HG02840 (cell line): ENCODE measurements at regions not wholly inside any gene's neighbourhood (a gene's known extent, or its start where the extent isn't known, plus 50 kb on each side); places are given as distances from the start of the nearest gene placed in this dataset.

Experiments
- ATAC-seq: cut with Tn5 transposase; IDR thresholded peaks from one replicate; pipeline ENCODE4 v1.9.1; 2021; ENCODE audit warnings: mild to moderate bottlenecking, moderate library complexity, moderate number of reproducible peaks; ENCODE audit not compliant: unreplicated experiment, low FRiP score

GRCh38 chr2:88832311-88832991 lies 141.0 kb downstream of the RPIA start:
- peak; percentile 32 for ATAC-seq

- ATAC-seq = no peak
Measured at GRCh38 chr2:88832992-88833389, 141.5 kb downstream of the RPIA start.

- no peak for ATAC-seq
Measured at GRCh38 chr2:88834376-88834775, 142.9 kb downstream of the RPIA start.

GRCh38 chr2:88834866-88835265 lies 143.4 kb downstream of the RPIA start:
- ATAC-seq = no peak

GRCh38 chr2:88835726-88836125 lies 144.3 kb downstream of the RPIA start:
- no peak for ATAC-seq

- no peak for ATAC-seq
Measured at GRCh38 chr2:88836351-88836750, 144.9 kb downstream of the RPIA start.

- no peak for ATAC-seq
Measured at GRCh38 chr2:88837511-88838160, 146.2 kb downstream of the RPIA start.

GRCh38 chr2:88838165-88838635 lies 146.7 kb downstream of the RPIA start:
- peak; percentile 75 for ATAC-seq

- ATAC-seq = no peak
Measured at GRCh38 chr2:88841224-88841929, 149.9 kb downstream of the RPIA start.

GRCh38 chr2:88842656-88843460 lies 151.4 kb downstream of the RPIA start:
- ATAC-seq = no peak

- no peak for ATAC-seq
Measured at GRCh38 chr2:88843651-88844050, 152.2 kb downstream of the RPIA start.

GRCh38 chr2:88844960-88845359 lies 153.5 kb downstream of the RPIA start:
- no peak for ATAC-seq

- ATAC-seq = peak; percentile 82
Measured at GRCh38 chr2:88845772-88846661, 154.5 kb downstream of the RPIA start.

- no peak for ATAC-seq
Measured at GRCh38 chr2:88852753-88853402, 161.4 kb downstream of the RPIA start.

GRCh38 chr2:88853403-88853790 lies 161.9 kb downstream of the RPIA start:
- ATAC-seq = no peak

- ATAC-seq = no peak
Measured at GRCh38 chr2:88854528-88854927, 163.1 kb downstream of the RPIA start.

- peak; percentile 36 for ATAC-seq
Measured at GRCh38 chr2:88855620-88856408, 164.3 kb downstream of the RPIA start.

- ATAC-seq = peak; percentile 3
Measured at GRCh38 chr2:88856409-88857135, 165.1 kb downstream of the RPIA start.
